Ovary (tissue), 3 donors: ENCODE measurements at regions not wholly inside any gene's neighbourhood (a gene's known extent, or its start where the extent isn't known, plus 50 kb on each side); places are given as distances from the start of the nearest gene placed in this dataset.

Experiments
- CTCF ChIP-seq, 3 donors: fragments of 450-650 bp in 2 of 3; fragments of 200-600 bp in 1 of 3; IDR thresholded peaks; one replicate each; pipeline versions ENCODE4 v1.5.1 to v1.8.0; 2016 to 2022; ENCODE audit warnings: antibody characterized with exemption in 3 of 3, mild to moderate bottlenecking in 1 of 3
- EP300 ChIP-seq: sonication (generic); formaldehyde crosslinking; IDR thresholded peaks from one replicate; pipeline ENCODE4 v1.6.1; 2017; ENCODE audit warnings: antibody characterized with exemption
- POLR2A ChIP-seq: fragments of 450-650 bp; IDR thresholded peaks from one replicate; pipeline ENCODE4 v1.6.1; 2017; ENCODE audit warnings: antibody characterized with exemption, mild to moderate bottlenecking, moderate library complexity
- donor health status: DM: no; HTN: no; CAD: no.

GRCh38 chr1:212229654-212230053 is 55.6 kb upstream of the PPP2R5A start:
- TF ChIP-seq CTCF (IDR thresholded peaks at IDR 0.05) (no peak), POLR2A (no peak), EP300 (no peak)
